Sigmoid colon (tissue), 6 donors: ENCODE measurements at regions not wholly inside any gene's neighbourhood (a gene's known extent, or its start where the extent isn't known, plus 50 kb on each side); places are given as distances from the start of the nearest gene placed in this dataset.

ENCODE experiments used
- DNase-seq: peaks from one replicate; pipeline ENCODE4 v3.0.0-alpha.2; 2019
- H3K27ac ChIP-seq, 4 donors: fragments of 200-600 bp; sonication (generic); one replicate each; pipeline ENCODE4 v1.5.1; 2016 to 2019; ENCODE audit warnings: mild to moderate bottlenecking in 1 of 4
- H3K27me3 ChIP-seq, 3 donors: fragments of 200-600 bp; sonication (generic); one replicate each; pipeline ENCODE4 v1.5.1; 2019; ENCODE audit warnings: mild to moderate bottlenecking in 1 of 3
- H3K36me3 ChIP-seq, 4 donors: fragments of 200-600 bp; sonication (generic); one replicate each; pipeline ENCODE4 v1.5.1; 2016 to 2019
- H3K4me1 ChIP-seq, 4 donors: fragments of 200-600 bp; sonication (generic); one replicate each; pipeline ENCODE4 v1.5.1; 2017 to 2019
- H3K4me3 ChIP-seq, 4 donors: fragments of 200-600 bp; sonication (generic); one replicate each; pipeline ENCODE4 v1.5.1; 2017 to 2019; ENCODE audit warnings: mild to moderate bottlenecking in 2 of 4, moderate library complexity in 1 of 4
- H3K9me3 ChIP-seq, 4 donors: fragments of 200-600 bp in 3 of 4; sonication (generic) in 3 of 4; one replicate each; pipeline versions ENCODE4 v1.5.1 to v1.6.1; 2013 to 2019
- CTCF ChIP-seq, 4 experiments: fragments of 450-650 bp in 3 of 4; fragments of 200-600 bp in 1 of 4; IDR thresholded peaks; one replicate each; pipeline ENCODE4 v1.5.1; 2016 to 2019; ENCODE audit warnings: antibody characterized with exemption in 4 of 4, mild to moderate bottlenecking in 3 of 4, moderate library complexity in 2 of 4
- EP300 ChIP-seq, 4 donors: sonication (generic); formaldehyde crosslinking; IDR thresholded peaks; one replicate each; pipeline ENCODE4 v1.6.1; 2017; ENCODE audit warnings: antibody characterized with exemption in 4 of 4
- POLR2A ChIP-seq, 2 donors: fragments of 450-650 bp; IDR thresholded peaks; one replicate each; pipeline ENCODE4 v1.6.1; 2016; ENCODE audit warnings: antibody characterized with exemption in 2 of 2, mild to moderate bottlenecking in 2 of 2, moderate library complexity in 2 of 2
- POLR2AphosphoS5 ChIP-seq, 4 donors: sonication (generic); formaldehyde crosslinking; IDR thresholded peaks; one replicate each; pipeline ENCODE4 v1.6.1; 2017; ENCODE audit warnings: antibody characterized with exemption in 4 of 4
- WGBS, 2 donors: extraction: QIAGEN DNeasy Blood & Tissue Kit; methylation state at CpG; one replicate each; pipeline ENCODE4 v1.1.7; 2013; 5-methylcytosine and 5-hydroxymethylcytosine counted together
- intact Hi-C: fragments of 100-400 bp; cut with DNase I; formaldehyde crosslinking; loops from one replicate; pipeline ENCODE4 v1.15.1; 2023
- donor health status: healthy with polysubstance abuse.
- donor health status: healthy.

- H3K36me3 ChIP-seq = no peaks in the 10 kb centered on the region
- H3K9me3 ChIP-seq = no peaks in the 10 kb centered on the region
- intact Hi-C loops = no loop called here
- H3K4me3 ChIP-seq = no peak overlapping the region
- peak overlapping the region; percentile 46 to 69 (median 64) for H3K27ac ChIP-seq
- DNase-seq = no peak
- 88 to 91% methylated on average over 4 of the region's 4 CpGs for WGBS, 2 donors
- peaks cover 0 to 39% (median 32%) of the 10 kb centered on the region in 4 donors for H3K4me1 ChIP-seq
- peak in 2 of 4 donors; percentile 17 to 28 for TF ChIP-seq POLR2AphosphoS5 (IDR thresholded peaks at IDR 0.05)
- TF ChIP-seq POLR2A (IDR thresholded peaks at IDR 0.05) = no peak
- no peak for TF ChIP-seq CTCF (IDR thresholded peaks at IDR 0.05)
- TF ChIP-seq EP300 (IDR thresholded peaks at IDR 0.05) = no peak
- H3K27me3 ChIP-seq = no peaks in the 10 kb centered on the region
Measured at GRCh38 chr3:102181175-102181920, 253.5 kb upstream of the ZPLD1 start.

DNA sequence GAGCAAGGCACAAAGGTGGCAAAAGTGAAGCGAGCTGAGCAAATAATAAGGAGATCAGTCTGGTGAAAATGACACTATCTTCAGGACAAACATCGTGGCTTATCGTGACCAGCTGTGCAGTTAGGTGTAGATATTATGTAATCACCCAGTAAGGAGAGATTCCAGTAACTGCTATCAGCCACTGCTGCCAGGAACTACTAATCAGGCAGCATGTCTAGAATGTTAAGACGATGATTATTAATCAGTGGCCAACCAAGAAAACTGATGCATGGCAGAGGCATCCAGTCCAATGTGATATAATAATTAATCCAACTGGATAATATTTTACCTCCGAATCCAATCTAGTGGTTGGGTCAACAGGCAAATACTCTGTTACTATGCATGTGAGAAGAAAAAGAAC is 252.7 kb upstream of the ZPLD1 start:
- peaks cover 0 to 3% (median 0%) of the 10 kb centered on the region in 4 donors for H3K9me3 ChIP-seq
- peaks cover 0 to 39% (median 32%) of the 10 kb centered on the region in 4 donors for H3K4me1 ChIP-seq
- no peak for DNase-seq
- H3K4me3 ChIP-seq = no peak overlapping the region
- TF ChIP-seq POLR2A (IDR thresholded peaks at IDR 0.05) (no peak), CTCF (IDR thresholded peaks at IDR 0.05) (no peak), POLR2AphosphoS5 (IDR thresholded peaks at IDR 0.05) (no peak), EP300 (IDR thresholded peaks at IDR 0.05) (no peak)
- H3K36me3 ChIP-seq = no peaks in the 10 kb centered on the region
- 51 to 65% methylated on average over 5 of the region's 5 CpGs for WGBS, 2 donors
- H3K27me3 ChIP-seq = no peaks in the 10 kb centered on the region
- H3K27ac ChIP-seq = peak overlapping the region in 3 of 4 donors; percentile 62 to 69 (median 65)
- intact Hi-C loops = no loop called here

- 97 to 100% methylated on average over 1 of the region's 1 CpG for WGBS, 2 donors
- Histone ChIP-seq H3K27me3 (no peaks in the 10 kb centered on the region), H3K4me3 (no peak overlapping the region), H3K4me1 (peaks cover 0 to 39% (median 32%) of the 10 kb centered on the region in 4 donors), H3K27ac (no peak overlapping the region), H3K36me3 (no peaks in the 10 kb centered on the region), H3K9me3 (peaks cover 0 to 3% (median 0%) of the 10 kb centered on the region in 4 donors)
- intact Hi-C loops = no loop called here
- DNase-seq = no peak
- TF ChIP-seq EP300 (IDR thresholded peaks at IDR 0.05) = no peak
Measured at GRCh38 chr3:102183186-102183585, 251.6 kb upstream of the ZPLD1 start.

- no peaks in the 10 kb centered on the region for H3K27me3 ChIP-seq
- no peak overlapping the region for H3K27ac ChIP-seq
- no peak for TF ChIP-seq POLR2AphosphoS5 (IDR thresholded peaks at IDR 0.05)
- TF ChIP-seq CTCF (IDR thresholded peaks at IDR 0.05) = no peak
- TF ChIP-seq POLR2A (IDR thresholded peaks at IDR 0.05) = no peak
- no peak for TF ChIP-seq EP300 (IDR thresholded peaks at IDR 0.05)
- no peaks in the 10 kb centered on the region for H3K36me3 ChIP-seq
- peaks cover 0 to 39% (median 32%) of the 10 kb centered on the region in 4 donors for H3K4me1 ChIP-seq
- DNase-seq = no peak
- no peak overlapping the region for H3K4me3 ChIP-seq
- H3K9me3 ChIP-seq = peaks cover 0 to 3% (median 0%) of the 10 kb centered on the region in 4 donors
- intact Hi-C loops = no loop called here
- 95 to 99% methylated on average over 1 of the region's 1 CpG for WGBS, 2 donors
Measured at GRCh38 chr3:102183623-102184022, 251.2 kb upstream of the ZPLD1 start.

GRCh38 chr3:102189541-102189940 is 245.3 kb upstream of the ZPLD1 start:
- intact Hi-C loops = no loop called here
- peaks cover 0 to 3% (median 0%) of the 10 kb centered on the region in 4 donors for H3K9me3 ChIP-seq

More at GRCh38 chr3:102189541-102189940, 245.3 kb upstream of the ZPLD1 start:
- Histone ChIP-seq H3K27ac (no peak overlapping the region), H3K27me3 (no peaks in the 10 kb centered on the region), H3K36me3 (no peaks in the 10 kb centered on the region), H3K4me1 (no peaks in the 10 kb centered on the region), H3K4me3 (no peak overlapping the region)
- TF ChIP-seq POLR2AphosphoS5 (IDR thresholded peaks at IDR 0.05) (no peak), CTCF (IDR thresholded peaks at IDR 0.05) (no peak), EP300 (IDR thresholded peaks at IDR 0.05) (no peak), POLR2A (IDR thresholded peaks at IDR 0.05) (no peak)
- WGBS, 2 donors = 57 to 61% methylated on average over 2 of the region's 2 CpGs
- DNase-seq = no peak
